HepG2 (cell line): ENCODE measurements at regions not wholly inside any gene's neighbourhood (a gene's known extent, or its start where the extent isn't known, plus 50 kb on each side); places are given as distances from the start of the nearest gene placed in this dataset.

Source experiments
- ARID4A ChIP-seq: sonication (generic); formaldehyde crosslinking; IDR thresholded peaks from 2 replicates; pipeline ENCODE4 v1.5.0; 2020; ENCODE audit warnings: mild to moderate bottlenecking, missing genetic modification reagents, borderline replicate concordance
- CHD4 ChIP-seq: fragments of 200-600 bp; sonication (generic); IDR thresholded peaks from 2 replicates; pipeline ENCODE4 v1.7.0; 2017; ENCODE audit warnings: mild to moderate bottlenecking, low read length, borderline replicate concordance
- GATAD2A ChIP-seq: IDR thresholded peaks from 2 replicates; pipeline ENCODE4 v1.6.1; 2016
- HCFC1 ChIP-seq: fragments of 150-350 bp; IDR thresholded peaks from 2 replicates; pipeline ENCODE4 v1.6.1; 2014; ENCODE audit warnings: low read depth, low read length
- KAT8 ChIP-seq: IDR thresholded peaks from 2 replicates; pipeline ENCODE4 v1.6.1; 2016; ENCODE audit warnings: missing genetic modification reagents, missing compliant biosample characterization
- MAF1 ChIP-seq: sonication (generic); formaldehyde crosslinking; IDR thresholded peaks from 2 replicates; pipeline ENCODE4 v1.5.0; 2020; ENCODE audit warnings: missing genetic modification reagents, borderline replicate concordance
- MEIS2 ChIP-seq: sonication (generic); formaldehyde crosslinking; IDR thresholded peaks from 2 replicates; pipeline ENCODE4 v1.9.0; 2021; ENCODE audit warnings: mild to moderate bottlenecking, missing genetic modification reagents
- MXD4 ChIP-seq: IDR thresholded peaks from 2 replicates; pipeline ENCODE4 v1.6.1; 2016; ENCODE audit warnings: mild to moderate bottlenecking, missing biosample characterization, missing genetic modification reagents
- MYNN ChIP-seq: sonication (generic); formaldehyde crosslinking; IDR thresholded peaks from 2 replicates; pipeline ENCODE4 v1.4.0; 2020; ENCODE audit warnings: mild to moderate bottlenecking, low read depth, missing genetic modification reagents
- MYPOP ChIP-seq: sonication (generic); formaldehyde crosslinking; IDR thresholded peaks from 2 replicates; pipeline ENCODE4 v1.8.1; 2023; ENCODE audit warnings: mild to moderate bottlenecking, moderate library complexity, missing genetic modification reagents
- PRPF4 ChIP-seq: fragments of 200-400 bp; formaldehyde crosslinking; IDR thresholded peaks from 2 replicates; pipeline ENCODE4 v1.6.1; 2016; ENCODE audit warnings: low read length, low read depth; ENCODE audit not compliant: poor library complexity, severe bottlenecking
- SIX4 ChIP-seq: sonication (generic); formaldehyde crosslinking; IDR thresholded peaks from 2 replicates; pipeline ENCODE4 v1.4.0; 2020; ENCODE audit warnings: missing genetic modification reagents
- SP4 ChIP-seq: sonication (generic); formaldehyde crosslinking; IDR thresholded peaks from 2 replicates; pipeline ENCODE4 v1.8.1; 2023; ENCODE audit warnings: mild to moderate bottlenecking, missing genetic modification reagents
- SYNCRIP ChIP-seq: fragments of 200-400 bp; formaldehyde crosslinking; IDR thresholded peaks from 2 replicates; pipeline ENCODE4 v1.6.1; 2018; ENCODE audit warnings: mild to moderate bottlenecking, low read depth, low read length; ENCODE audit not compliant: insufficient read depth
- TARDBP ChIP-seq: sonication (generic); formaldehyde crosslinking; IDR thresholded peaks from 2 replicates; pipeline ENCODE4 v1.8.0; 2022; ENCODE audit warnings: mild to moderate bottlenecking, missing genetic modification reagents
- TCF7 ChIP-seq: sonication (generic); IDR thresholded peaks from 2 replicates; pipeline ENCODE4 v1.6.1; 2016; ENCODE audit warnings: antibody characterized with exemption, low read depth
- TFE3 ChIP-seq: IDR thresholded peaks from 2 replicates; pipeline ENCODE4 v1.6.1; 2016
- WIZ ChIP-seq: sonication (generic); formaldehyde crosslinking; IDR thresholded peaks from 2 replicates; pipeline ENCODE4 v1.5.1; 2020; ENCODE audit warnings: mild to moderate bottlenecking, missing genetic modification reagents
- ZBTB34 ChIP-seq: sonication (generic); formaldehyde crosslinking; IDR thresholded peaks from 2 replicates; pipeline ENCODE4 v1.8.0; 2022; ENCODE audit warnings: mild to moderate bottlenecking, missing genetic modification reagents
- ZNF136 ChIP-seq: sonication (generic); formaldehyde crosslinking; IDR thresholded peaks from 2 replicates; pipeline ENCODE4 v1.8.1; 2022; ENCODE audit warnings: low read depth, mild to moderate bottlenecking, moderate library complexity, missing genetic modification reagents
- ZNF292 ChIP-seq: sonication (generic); formaldehyde crosslinking; IDR thresholded peaks from 2 replicates; pipeline ENCODE4 v1.8.1; 2022; ENCODE audit warnings: mild to moderate bottlenecking, low read depth, missing genetic modification reagents, borderline replicate concordance
- ZNF317 ChIP-seq: sonication (generic); formaldehyde crosslinking; IDR thresholded peaks from 2 replicates; pipeline ENCODE4 v1.5.0; 2020; ENCODE audit warnings: mild to moderate bottlenecking, missing genetic modification reagents
- ZSCAN29 ChIP-seq: sonication (generic); formaldehyde crosslinking; conservative IDR thresholded peaks from 2 replicates; pipeline ENCODE4 v1.4.0; 2020; ENCODE audit warnings: mild to moderate bottlenecking, missing genetic modification reagents

- TF ChIP-seq TFE3, result no peak; the same call in 1 of the 2 replicates
- peak; percentile 45; the same call in 1 of the 2 replicates for TF ChIP-seq GATAD2A (CRISPR knock-in tag)
- no peak for TF ChIP-seq MEIS2 (CRISPR knock-in tag)
- peak; percentile 13 for TF ChIP-seq SIX4
- peak; percentile 22; the same call in 1 of the 2 replicates for TF ChIP-seq ZNF292 (CRISPR knock-in tag)
- TF ChIP-seq ZBTB34 (CRISPR knock-in tag), result no peak
- no peak for TF ChIP-seq ZNF136
- TF ChIP-seq WIZ (CRISPR knock-in tag), result no peak
- no peak; the same call in 1 of the 2 replicates for TF ChIP-seq ARID4A (CRISPR knock-in tag)
- TF ChIP-seq CHD4, result 0 out of 2 replicates have a peak, but pooled peaks have one; percentile 36
- TF ChIP-seq KAT8, result peak; percentile 66; the same call in 1 of the 2 replicates
- peak; percentile 29; the same call in 1 of the 2 replicates for TF ChIP-seq SP4 (CRISPR knock-in tag)
- no peak for TF ChIP-seq MXD4 (CRISPR knock-in tag)
- no peak for TF ChIP-seq ZSCAN29 (CRISPR knock-in tag)
- TF ChIP-seq MYPOP (CRISPR knock-in tag), result no peak
- TF ChIP-seq PRPF4, result no peak
- no peak for TF ChIP-seq ZNF317 (CRISPR knock-in tag)
- no peak for TF ChIP-seq SYNCRIP
- TF ChIP-seq TARDBP, result peak; percentile 50; the same call in 1 of the 2 replicates
- TF ChIP-seq HCFC1, result no peak
- no peak for TF ChIP-seq MYNN
- TF ChIP-seq MAF1 (CRISPR knock-in tag), result no peak
- 0 out of 2 replicates have a peak, but pooled peaks have one; percentile 16 for TF ChIP-seq TCF7
These were observed 53.0 kb upstream of the LGALSL start (continued) for GRCh38 chr2:64400733-64401528.
